Lower leg skin (tissue), 3 donors: ENCODE measurements at regions not wholly inside any gene's neighbourhood (a gene's known extent, or its start where the extent isn't known, plus 50 kb on each side); places are given as distances from the start of the nearest gene placed in this dataset.

Experiments used
- POLR2A ChIP-seq, 2 donors: fragments of 450-650 bp; IDR thresholded peaks; one replicate each; pipeline ENCODE4 v1.6.1; 2016 to 2017; ENCODE audit warnings: antibody characterized with exemption in 2 of 2, mild to moderate bottlenecking in 1 of 2, moderate library complexity in 1 of 2
- TF ChIP-seq, protein P1 (sequence below), 3 donors: fragments of 450-650 bp; IDR thresholded peaks; one replicate each; pipeline ENCODE4 v1.5.1; 2016; ENCODE audit warnings: antibody characterized with exemption in 3 of 3, mild to moderate bottlenecking in 3 of 3, moderate library complexity in 2 of 3

DNA sequence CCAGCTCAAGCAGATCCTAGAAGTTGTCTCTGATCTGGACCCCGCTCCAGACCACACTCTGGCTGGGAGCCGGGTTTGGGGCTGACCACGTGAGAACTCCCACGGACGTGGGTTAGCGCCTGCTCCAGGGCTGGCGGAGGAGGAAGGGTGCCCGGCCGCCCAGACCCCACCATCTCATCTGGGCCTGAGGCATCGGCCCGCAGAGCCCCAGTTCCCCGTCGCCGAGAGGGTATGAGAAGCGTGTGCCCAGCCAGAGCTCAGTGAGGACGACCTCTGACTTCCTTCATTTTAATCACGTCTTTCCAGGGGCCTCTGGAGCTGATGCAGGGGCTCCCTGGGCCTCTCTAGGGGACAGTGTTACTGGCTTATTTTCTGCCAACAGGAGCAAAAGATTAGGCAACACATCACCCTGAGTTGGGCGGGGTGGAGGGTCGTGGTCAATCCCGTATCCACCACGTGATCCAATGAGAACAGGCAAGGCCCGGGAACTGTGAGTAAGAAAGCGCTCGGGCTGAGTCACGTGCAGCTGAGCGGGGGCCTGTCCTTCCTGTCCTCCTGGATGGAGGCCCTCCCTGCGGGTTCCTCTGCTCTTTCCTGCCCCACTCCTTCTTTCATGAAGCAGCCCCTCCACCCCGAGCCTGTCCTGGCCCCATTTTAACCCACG, 81.1 kb downstream of the SIK1 start:
- TF ChIP-seq POLR2A (IDR thresholded peaks at IDR 0.05) = no peak
- TF ChIP-seq, protein P1, sequence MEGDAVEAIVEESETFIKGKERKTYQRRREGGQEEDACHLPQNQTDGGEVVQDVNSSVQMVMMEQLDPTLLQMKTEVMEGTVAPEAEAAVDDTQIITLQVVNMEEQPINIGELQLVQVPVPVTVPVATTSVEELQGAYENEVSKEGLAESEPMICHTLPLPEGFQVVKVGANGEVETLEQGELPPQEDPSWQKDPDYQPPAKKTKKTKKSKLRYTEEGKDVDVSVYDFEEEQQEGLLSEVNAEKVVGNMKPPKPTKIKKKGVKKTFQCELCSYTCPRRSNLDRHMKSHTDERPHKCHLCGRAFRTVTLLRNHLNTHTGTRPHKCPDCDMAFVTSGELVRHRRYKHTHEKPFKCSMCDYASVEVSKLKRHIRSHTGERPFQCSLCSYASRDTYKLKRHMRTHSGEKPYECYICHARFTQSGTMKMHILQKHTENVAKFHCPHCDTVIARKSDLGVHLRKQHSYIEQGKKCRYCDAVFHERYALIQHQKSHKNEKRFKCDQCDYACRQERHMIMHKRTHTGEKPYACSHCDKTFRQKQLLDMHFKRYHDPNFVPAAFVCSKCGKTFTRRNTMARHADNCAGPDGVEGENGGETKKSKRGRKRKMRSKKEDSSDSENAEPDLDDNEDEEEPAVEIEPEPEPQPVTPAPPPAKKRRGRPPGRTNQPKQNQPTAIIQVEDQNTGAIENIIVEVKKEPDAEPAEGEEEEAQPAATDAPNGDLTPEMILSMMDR (IDR thresholded peaks at IDR 0.05) = no peak
